ENCODE measurements at regions not wholly inside any gene's neighbourhood (a gene's known extent, or its start where the extent isn't known, plus 50 kb on each side); places are given as distances from the start of the nearest gene placed in this dataset.

GRCh38 chrX:129035180-129035579 is 488.1 kb downstream of the SMARCA1 start:
- Histone ChIP-seq H3K36me3 (no peaks in the 10 kb centered on the region), H3K27me3 (no peaks in the 10 kb centered on the region), H3K27ac (no peak overlapping the region), H3K4me3 (no peak overlapping the region), H3K9me3 (no peaks in the 10 kb centered on the region), H3K4me1 (no peaks in the 10 kb centered on the region)
- TF ChIP-seq POLR2AphosphoS5 (IDR thresholded peaks at IDR 0.05) (no peak), POLR2A (IDR thresholded peaks at IDR 0.05) (no peak), CTCF (IDR thresholded peaks at IDR 0.05) (no peak), EP300 (IDR thresholded peaks at IDR 0.05) (no peak)
- no peak for ATAC-seq

- no peak overlapping the region for H3K27ac ChIP-seq
- no peak for ATAC-seq
- TF ChIP-seq CTCF (IDR thresholded peaks at IDR 0.05) = no peak
- TF ChIP-seq EP300 (IDR thresholded peaks at IDR 0.05) = no peak
- no peak overlapping the region for H3K4me3 ChIP-seq
- 27% methylated on average over 1 of the region's 1 CpG; no CpG with 5 or more reads in 1 of the 2 donors for WGBS, 2 donors (ENCODE audit: low coverage in 1 of 2)
- no peaks in the 10 kb centered on the region for H3K27me3 ChIP-seq
- H3K36me3 ChIP-seq = no peaks in the 10 kb centered on the region
- no peaks in the 10 kb centered on the region for H3K4me1 ChIP-seq
- no peaks in the 10 kb centered on the region for H3K9me3 ChIP-seq
Observed at GRCh38 chrX:129034196-129034595, 489.1 kb downstream of the SMARCA1 start.

GRCh38 chrX:129026202-129026601 is 497.1 kb downstream of the SMARCA1 start:
- Histone ChIP-seq H3K27ac (no peak overlapping the region), H3K4me3 (no peak overlapping the region), H3K27me3 (no peaks in the 10 kb centered on the region), H3K36me3 (no peaks in the 10 kb centered on the region), H3K4me1 (no peaks in the 10 kb centered on the region), H3K9me3 (no peaks in the 10 kb centered on the region)
- 66 to 79% methylated on average over 2 to 6 of the region's 6 CpGs for WGBS, 2 donors (ENCODE audit: low coverage in 1 of 2)
- no peak for ATAC-seq
- TF ChIP-seq POLR2AphosphoS5 (IDR thresholded peaks at IDR 0.05) (no peak), POLR2A (IDR thresholded peaks at IDR 0.05) (no peak), EP300 (IDR thresholded peaks at IDR 0.05) (no peak), CTCF (IDR thresholded peaks at IDR 0.05) (no peak)

GRCh38 chrX:129025376-129025775 is 497.9 kb downstream of the SMARCA1 start:
- Histone ChIP-seq H3K9me3 (no peaks in the 10 kb centered on the region), H3K36me3 (no peaks in the 10 kb centered on the region), H3K27ac (no peak overlapping the region), H3K27me3 (no peaks in the 10 kb centered on the region), H3K4me1 (no peaks in the 10 kb centered on the region), H3K4me3 (no peak overlapping the region)
- WGBS, 2 donors (ENCODE audit: low coverage in 1 of 2) = 30 to 42% methylated on average over 4 of the region's 4 CpGs
- no peak for ATAC-seq
- TF ChIP-seq CTCF (IDR thresholded peaks at IDR 0.05) = no peak
- TF ChIP-seq POLR2AphosphoS5 (IDR thresholded peaks at IDR 0.05) = no peak
- TF ChIP-seq EP300 (IDR thresholded peaks at IDR 0.05) = no peak
- TF ChIP-seq POLR2A (IDR thresholded peaks at IDR 0.05) = no peak

GRCh38 chrX:129019412-129019811 is 503.9 kb downstream of the SMARCA1 start:
- 78 to 93% methylated on average over 2 to 3 of the region's 3 CpGs for WGBS, 2 donors (ENCODE audit: low coverage in 1 of 2)
- H3K27me3 ChIP-seq = no peaks in the 10 kb centered on the region
- H3K36me3 ChIP-seq = no peaks in the 10 kb centered on the region
- H3K4me1 ChIP-seq = no peaks in the 10 kb centered on the region
- H3K9me3 ChIP-seq = no peaks in the 10 kb centered on the region
- no peak for ATAC-seq
- no peak for TF ChIP-seq EP300 (IDR thresholded peaks at IDR 0.05)
- TF ChIP-seq POLR2AphosphoS5 (IDR thresholded peaks at IDR 0.05) = no peak
- TF ChIP-seq CTCF (IDR thresholded peaks at IDR 0.05) = no peak
- no peak for TF ChIP-seq POLR2A (IDR thresholded peaks at IDR 0.05)
- no peak overlapping the region for H3K4me3 ChIP-seq
- no peak overlapping the region for H3K27ac ChIP-seq
